Gastroesophageal sphincter (tissue), 4 donors: ENCODE measurements at regions not wholly inside any gene's neighbourhood (a gene's known extent, or its start where the extent isn't known, plus 50 kb on each side); places are given as distances from the start of the nearest gene placed in this dataset.

ENCODE experiments used
- ATAC-seq: fragments of 150-250 bp; one replicate; pipeline ENCODE4 v1.9.1; 2016; ENCODE audit warnings: mild to moderate bottlenecking, moderate library complexity
- H3K27ac ChIP-seq, 4 donors: fragments of 200-600 bp; sonication (generic) in 3 of 4; 1 replicate in 3 of 4; 2 replicates in 1 of 4; pipeline ENCODE4 v1.5.1; 2016 to 2019
- H3K27me3 ChIP-seq: fragments of 200-600 bp; sonication (generic); one replicate; pipeline ENCODE4 v1.5.1; 2019
- H3K36me3 ChIP-seq, 2 donors: fragments of 200-600 bp; sonication (generic); one replicate each; pipeline ENCODE4 v1.5.1; 2019; ENCODE audit warnings: control low read depth in 1 of 2
- H3K4me1 ChIP-seq, 3 donors: fragments of 200-600 bp; sonication (generic); 1 replicate in 2 of 3; 2 replicates in 1 of 3; pipeline ENCODE4 v1.5.1; 2016 to 2019; ENCODE audit warnings: control low read depth in 2 of 3
- H3K4me3 ChIP-seq, 2 donors: fragments of 200-600 bp; sonication (generic); one replicate each; pipeline ENCODE4 v1.5.1; 2019; ENCODE audit warnings: mild to moderate bottlenecking in 1 of 2, moderate library complexity in 1 of 2
- H3K9me3 ChIP-seq, 3 donors: fragments of 200-600 bp; sonication (generic); one replicate each; pipeline ENCODE4 v1.5.1; 2017 to 2019; ENCODE audit warnings: control low read depth in 2 of 3
- EP300 ChIP-seq: sonication (generic); formaldehyde crosslinking; IDR thresholded peaks from one replicate; pipeline ENCODE4 v1.6.1; 2017; ENCODE audit warnings: antibody characterized with exemption, mild to moderate bottlenecking
- POLR2A ChIP-seq, 2 donors: fragments of 450-650 bp; IDR thresholded peaks; one replicate each; pipeline ENCODE4 v1.6.1; 2017; ENCODE audit warnings: antibody characterized with exemption in 2 of 2, mild to moderate bottlenecking in 2 of 2, moderate library complexity in 1 of 2
- POLR2AphosphoS5 ChIP-seq: sonication (generic); formaldehyde crosslinking; IDR thresholded peaks from one replicate; pipeline ENCODE4 v1.6.1; 2017; ENCODE audit warnings: antibody characterized with exemption
- WGBS, 2 donors: methylation state at CpG; one replicate each; pipeline ENCODE4 v1.1.5; 2018; ENCODE audit warnings: low coverage in 1 of 2; 5-methylcytosine and 5-hydroxymethylcytosine counted together
- TF ChIP-seq, protein P1 (sequence below), 4 experiments: fragments of 200-600 bp in 2 of 4; fragments of 450-650 bp in 2 of 4; sonication (generic) in 1 of 4; IDR thresholded peaks; one replicate each; pipeline ENCODE4 v1.5.1; 2017 to 2019; ENCODE audit warnings: antibody characterized with exemption in 4 of 4, mild to moderate bottlenecking in 2 of 4, moderate library complexity in 2 of 4

DNA sequence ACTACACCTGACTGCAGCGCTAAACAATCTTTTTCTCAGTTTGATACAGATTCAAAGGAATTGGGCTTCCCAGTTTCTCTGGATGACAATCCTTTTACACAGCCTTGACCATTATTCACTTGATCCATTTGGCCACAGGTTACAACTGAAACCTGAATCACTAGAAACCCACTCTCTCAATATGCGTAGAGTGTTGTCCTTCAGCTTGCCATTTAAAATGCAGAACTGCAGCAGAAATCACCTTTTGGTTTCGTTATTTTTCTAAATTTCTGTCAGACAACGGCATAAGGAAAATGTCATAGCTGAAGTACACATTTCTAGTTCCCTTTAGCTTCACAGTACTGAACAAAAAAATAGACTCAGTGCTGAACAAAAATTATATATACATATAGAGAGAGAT lies 255.8 kb upstream of the TENM3 start:
- 64 to 90% methylated on average over 3 to 4 of the region's 4 CpGs for WGBS, 2 donors
- no peaks in the 10 kb centered on the region for H3K4me1 ChIP-seq
- no peak overlapping the region for H3K4me3 ChIP-seq
- no peaks in the 10 kb centered on the region for H3K9me3 ChIP-seq
- no peak for TF ChIP-seq POLR2AphosphoS5
- TF ChIP-seq, protein P1, sequence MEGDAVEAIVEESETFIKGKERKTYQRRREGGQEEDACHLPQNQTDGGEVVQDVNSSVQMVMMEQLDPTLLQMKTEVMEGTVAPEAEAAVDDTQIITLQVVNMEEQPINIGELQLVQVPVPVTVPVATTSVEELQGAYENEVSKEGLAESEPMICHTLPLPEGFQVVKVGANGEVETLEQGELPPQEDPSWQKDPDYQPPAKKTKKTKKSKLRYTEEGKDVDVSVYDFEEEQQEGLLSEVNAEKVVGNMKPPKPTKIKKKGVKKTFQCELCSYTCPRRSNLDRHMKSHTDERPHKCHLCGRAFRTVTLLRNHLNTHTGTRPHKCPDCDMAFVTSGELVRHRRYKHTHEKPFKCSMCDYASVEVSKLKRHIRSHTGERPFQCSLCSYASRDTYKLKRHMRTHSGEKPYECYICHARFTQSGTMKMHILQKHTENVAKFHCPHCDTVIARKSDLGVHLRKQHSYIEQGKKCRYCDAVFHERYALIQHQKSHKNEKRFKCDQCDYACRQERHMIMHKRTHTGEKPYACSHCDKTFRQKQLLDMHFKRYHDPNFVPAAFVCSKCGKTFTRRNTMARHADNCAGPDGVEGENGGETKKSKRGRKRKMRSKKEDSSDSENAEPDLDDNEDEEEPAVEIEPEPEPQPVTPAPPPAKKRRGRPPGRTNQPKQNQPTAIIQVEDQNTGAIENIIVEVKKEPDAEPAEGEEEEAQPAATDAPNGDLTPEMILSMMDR (IDR thresholded peaks at IDR 0.05) = no peak
- TF ChIP-seq EP300 = no peak
- TF ChIP-seq POLR2A (IDR thresholded peaks at IDR 0.05) = no peak
- ATAC-seq = no peak
- H3K36me3 ChIP-seq = no peaks in the 10 kb centered on the region
- H3K27ac ChIP-seq = no peak overlapping the region
- H3K27me3 ChIP-seq = no peaks in the 10 kb centered on the region

DNA sequence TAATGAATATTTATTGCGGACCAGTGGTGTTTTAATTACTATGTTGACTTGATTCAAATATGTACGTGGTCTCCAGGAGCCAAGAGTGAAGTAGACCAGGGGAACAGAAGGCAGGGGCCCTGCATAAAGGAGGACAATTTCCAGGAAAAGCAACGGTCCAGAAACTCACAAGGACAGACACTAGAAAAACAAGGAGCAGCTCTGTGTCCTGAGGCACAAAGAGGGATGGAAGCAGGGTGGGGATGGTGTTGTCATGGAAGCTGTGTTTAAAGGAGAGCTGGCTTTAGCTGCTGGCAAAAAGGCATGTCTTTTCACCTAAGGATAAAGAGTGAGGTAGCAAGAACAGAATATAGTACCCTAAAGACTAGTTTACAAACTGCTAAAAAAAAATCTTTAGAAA lies 254.1 kb upstream of the TENM3 start:
- Histone ChIP-seq H3K4me3 (no peak overlapping the region), H3K27ac (no peak overlapping the region), H3K36me3 (no peaks in the 10 kb centered on the region), H3K4me1 (no peaks in the 10 kb centered on the region), H3K9me3 (no peaks in the 10 kb centered on the region), H3K27me3 (no peaks in the 10 kb centered on the region)
- TF ChIP-seq POLR2A (IDR thresholded peaks at IDR 0.05) (no peak), EP300 (no peak), POLR2AphosphoS5 (no peak)
- TF ChIP-seq, protein P1 (IDR thresholded peaks at IDR 0.05) = no peak
- 69 to 80% methylated on average over 1 to 2 of the region's 3 CpGs for WGBS, 2 donors
- ATAC-seq = no peak

DNA sequence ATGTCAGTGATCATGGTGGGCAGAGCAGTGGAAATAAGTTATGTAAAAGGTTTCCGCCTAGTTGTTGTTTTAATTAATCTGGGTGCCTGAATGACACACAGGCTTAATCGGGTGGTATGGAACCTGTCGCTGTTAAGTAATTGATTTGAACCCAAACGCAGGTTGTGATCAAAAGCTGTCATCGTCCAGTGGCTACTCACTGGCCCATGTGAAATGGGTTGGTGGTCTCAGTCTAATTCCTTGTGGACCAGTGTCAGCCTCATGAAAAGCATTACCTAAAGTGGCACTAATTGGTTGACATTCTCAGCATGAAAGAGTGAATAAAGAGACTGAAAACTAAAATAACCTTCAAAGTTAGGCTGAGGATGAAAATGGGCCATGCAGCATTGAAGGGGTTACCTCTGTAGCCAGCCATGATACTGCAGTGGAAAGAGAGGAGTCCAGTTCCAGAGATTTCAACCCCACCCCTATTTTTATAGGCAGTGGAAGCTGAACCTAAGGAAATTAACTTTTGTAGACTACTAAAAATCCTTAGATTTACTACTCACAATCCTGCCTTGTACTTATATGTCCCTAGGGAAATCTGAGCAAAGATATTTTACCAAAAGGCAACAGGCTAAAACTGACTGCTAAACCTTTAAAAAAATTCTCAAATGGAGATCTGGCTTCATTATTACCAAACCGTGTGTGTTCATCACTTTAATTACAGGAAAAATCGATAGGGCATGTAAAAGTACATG lies 251.7 kb upstream of the TENM3 start:
- ATAC-seq = no peak
- Histone ChIP-seq H3K9me3 (no peaks in the 10 kb centered on the region), H3K27me3 (no peaks in the 10 kb centered on the region), H3K36me3 (no peaks in the 10 kb centered on the region), H3K27ac (no peak overlapping the region), H3K4me3 (no peak overlapping the region), H3K4me1 (no peaks in the 10 kb centered on the region)
- TF ChIP-seq POLR2AphosphoS5 (no peak), EP300 (no peak), POLR2A (IDR thresholded peaks at IDR 0.05) (no peak)
- TF ChIP-seq, protein P1 (IDR thresholded peaks at IDR 0.05) = no peak
- WGBS, 2 donors = 64 to 84% methylated on average over 4 to 7 of the region's 7 CpGs

DNA sequence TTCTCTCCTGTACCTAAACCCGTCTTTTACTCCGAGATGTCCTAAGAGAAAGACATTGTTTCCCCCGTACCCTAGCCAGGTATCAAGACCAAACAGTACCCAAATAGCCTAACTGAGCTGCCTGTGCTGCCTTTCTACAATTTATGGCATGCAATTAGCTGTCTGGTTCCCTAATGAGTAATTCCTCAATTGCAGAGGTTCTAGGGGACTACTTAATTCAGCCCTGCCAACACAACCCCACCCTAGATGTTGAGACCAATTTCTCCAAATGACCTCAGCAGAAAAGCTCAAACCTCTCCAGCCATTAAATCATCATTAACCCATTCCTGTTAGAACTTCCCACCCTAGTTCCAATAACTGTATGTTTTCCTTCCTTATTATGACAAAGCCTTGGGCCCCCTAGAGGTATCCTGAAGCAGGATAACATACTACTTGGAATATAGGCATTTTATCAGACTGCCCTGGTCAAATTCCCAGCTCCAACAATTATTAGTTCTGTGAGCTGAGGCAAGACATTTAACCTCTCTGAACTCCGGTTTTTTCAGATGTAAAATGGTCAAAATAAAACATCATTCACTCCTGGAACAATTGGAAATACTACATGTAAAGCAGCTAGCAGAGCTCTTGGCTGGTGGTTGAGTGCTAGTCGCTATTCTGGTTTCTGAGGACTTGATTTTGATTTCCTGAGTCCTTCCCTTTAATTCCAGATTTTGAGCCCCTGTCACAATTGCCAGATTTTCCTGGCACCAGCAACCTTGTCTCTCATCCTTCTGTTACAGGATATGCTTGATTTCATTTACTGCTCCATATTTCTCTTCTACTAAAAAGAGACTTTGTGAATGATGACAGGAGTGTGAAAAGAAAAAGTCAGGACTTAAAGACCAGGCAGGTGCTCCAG lies 244.6 kb upstream of the TENM3 start:
- no peak for ATAC-seq
- H3K4me1 ChIP-seq = no peaks in the 10 kb centered on the region
- H3K4me3 ChIP-seq = no peak overlapping the region
- no peaks in the 10 kb centered on the region for H3K36me3 ChIP-seq
- H3K9me3 ChIP-seq = no peaks in the 10 kb centered on the region
- 78 to 85% methylated on average over 4 to 5 of the region's 5 CpGs for WGBS, 2 donors
- H3K27ac ChIP-seq = no peak overlapping the region
- no peaks in the 10 kb centered on the region for H3K27me3 ChIP-seq
- TF ChIP-seq EP300 (no peak), POLR2AphosphoS5 (no peak), POLR2A (IDR thresholded peaks at IDR 0.05) (no peak)
- TF ChIP-seq, protein P1 (IDR thresholded peaks at IDR 0.05) = no peak
